ENCODE measurements at regions not wholly inside any gene's neighbourhood (a gene's known extent, or its start where the extent isn't known, plus 50 kb on each side); places are given as distances from the start of the nearest gene placed in this dataset.
"Not testable (repeated sequence)": the region's sequence is repeated elsewhere in the genome, so short reads cannot be mapped to it uniquely, and the experiment has no call there.

DNA sequence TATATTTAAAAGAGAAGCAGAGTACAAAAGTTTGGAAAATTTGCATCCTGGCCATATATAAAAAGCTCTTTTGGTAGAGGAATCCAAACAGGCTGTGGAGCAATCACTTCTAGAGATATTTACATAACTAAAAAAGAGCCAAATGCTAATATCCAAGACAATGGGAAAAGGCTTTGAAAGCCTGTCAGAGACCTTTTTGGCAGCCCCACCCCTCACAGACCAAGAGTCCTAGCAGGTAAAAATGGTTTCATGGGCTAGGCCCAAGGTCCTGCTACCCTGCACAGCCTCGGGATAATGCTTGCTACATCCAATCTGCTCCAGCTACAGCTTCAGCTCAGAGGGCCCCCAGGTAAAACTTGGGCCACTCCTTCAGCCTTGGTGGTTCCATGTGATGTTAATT lies 430.2 kb upstream of the KCND2 start:
- TF ChIP-seq, protein P1, sequence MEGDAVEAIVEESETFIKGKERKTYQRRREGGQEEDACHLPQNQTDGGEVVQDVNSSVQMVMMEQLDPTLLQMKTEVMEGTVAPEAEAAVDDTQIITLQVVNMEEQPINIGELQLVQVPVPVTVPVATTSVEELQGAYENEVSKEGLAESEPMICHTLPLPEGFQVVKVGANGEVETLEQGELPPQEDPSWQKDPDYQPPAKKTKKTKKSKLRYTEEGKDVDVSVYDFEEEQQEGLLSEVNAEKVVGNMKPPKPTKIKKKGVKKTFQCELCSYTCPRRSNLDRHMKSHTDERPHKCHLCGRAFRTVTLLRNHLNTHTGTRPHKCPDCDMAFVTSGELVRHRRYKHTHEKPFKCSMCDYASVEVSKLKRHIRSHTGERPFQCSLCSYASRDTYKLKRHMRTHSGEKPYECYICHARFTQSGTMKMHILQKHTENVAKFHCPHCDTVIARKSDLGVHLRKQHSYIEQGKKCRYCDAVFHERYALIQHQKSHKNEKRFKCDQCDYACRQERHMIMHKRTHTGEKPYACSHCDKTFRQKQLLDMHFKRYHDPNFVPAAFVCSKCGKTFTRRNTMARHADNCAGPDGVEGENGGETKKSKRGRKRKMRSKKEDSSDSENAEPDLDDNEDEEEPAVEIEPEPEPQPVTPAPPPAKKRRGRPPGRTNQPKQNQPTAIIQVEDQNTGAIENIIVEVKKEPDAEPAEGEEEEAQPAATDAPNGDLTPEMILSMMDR (conservative IDR thresholded peaks at IDR 0.05; ENCODE audit: low read depth), result no peak
- POLR2A ChIA-PET (ENCODE audit: low non-redundant PET), result no interaction called here
- H3K27ac ChIP-seq, result no peak overlapping the region
- peak; percentile 0 for DNase-seq (ENCODE audit: low spot score)
- CTCF ChIA-PET, result no interaction called here

DNA sequence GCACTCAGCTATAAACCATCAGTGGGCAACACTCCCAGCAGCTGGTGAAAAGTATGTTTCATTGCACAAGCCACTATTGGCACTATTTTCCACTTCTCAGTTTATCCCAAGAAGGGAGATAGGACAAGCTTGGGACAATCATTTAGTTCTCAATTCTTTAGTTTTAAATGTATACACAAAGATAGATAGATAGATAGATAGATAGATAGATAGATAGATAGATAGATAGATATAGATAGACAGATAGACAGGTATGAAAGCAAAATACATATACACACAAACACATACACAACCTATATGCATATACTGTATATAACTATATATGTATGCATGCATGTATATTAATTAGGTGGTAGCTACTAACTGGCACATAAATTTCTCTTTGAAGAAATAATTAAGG lies 411.6 kb upstream of the KCND2 start:
- TF ChIP-seq, protein P1 (conservative IDR thresholded peaks at IDR 0.05; ENCODE audit: low read depth), result no peak
- H3K27ac ChIP-seq, result no peak overlapping the region
- POLR2A ChIA-PET (ENCODE audit: low non-redundant PET), result no interaction called here
- CTCF ChIA-PET, result interaction anchor here (0.6 kb wide), 1 partner anchor 114 kb away, joined by 3 read pairs; no protein-coding TSS in a partner anchor
- no peak for DNase-seq (ENCODE audit: low spot score)

DNA sequence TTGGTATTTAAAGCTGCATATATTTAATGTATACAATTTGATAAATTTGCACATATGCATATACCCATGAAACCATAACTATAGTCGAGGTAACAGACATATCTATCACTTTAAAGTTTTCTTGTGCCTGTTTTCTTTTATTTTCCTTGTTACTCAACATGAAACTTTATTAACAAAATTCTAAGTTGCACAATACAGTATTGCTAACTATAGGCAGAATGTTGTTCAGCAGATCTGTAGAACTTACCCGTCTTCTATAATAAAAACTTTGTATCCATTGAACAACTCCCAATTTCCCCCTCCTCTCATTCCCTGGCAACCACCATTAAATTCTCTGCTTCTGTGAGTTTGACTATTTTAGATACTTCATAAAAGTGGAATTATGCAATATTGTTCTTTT lies 404.6 kb upstream of the KCND2 start:
- POLR2A ChIA-PET (ENCODE audit: low non-redundant PET), result no interaction called here
- no peak for DNase-seq (ENCODE audit: low spot score)
- no peak overlapping the region for H3K27ac ChIP-seq
- TF ChIP-seq, protein P1 (conservative IDR thresholded peaks at IDR 0.05; ENCODE audit: low read depth), result no peak
- CTCF ChIA-PET, result no interaction called here

DNA sequence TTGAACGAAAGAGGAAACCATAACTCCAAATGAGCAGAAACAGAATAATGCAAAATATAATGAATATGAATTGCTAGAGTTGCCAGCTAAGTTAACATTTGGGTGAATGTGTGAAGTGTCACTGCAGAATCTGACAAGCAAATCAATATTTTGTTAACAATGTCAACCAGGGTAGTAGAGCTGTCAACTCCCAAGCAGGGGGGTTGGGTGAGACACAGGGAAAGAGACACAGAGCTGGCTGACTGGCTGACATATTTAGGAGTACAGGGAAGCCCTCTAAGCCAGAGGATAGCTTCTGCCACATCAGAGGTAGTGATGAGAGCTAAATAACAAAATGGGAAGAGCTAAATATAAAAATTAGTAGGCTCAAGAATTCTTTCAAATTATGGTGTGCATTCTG lies 393.1 kb upstream of the KCND2 start:
- POLR2A ChIA-PET (ENCODE audit: low non-redundant PET), result no interaction called here
- TF ChIP-seq, protein P1 (conservative IDR thresholded peaks at IDR 0.05; ENCODE audit: low read depth), result no peak
- no peak overlapping the region for H3K27ac ChIP-seq
- CTCF ChIA-PET, result no interaction called here
- no peak for DNase-seq (ENCODE audit: low spot score)

DNA sequence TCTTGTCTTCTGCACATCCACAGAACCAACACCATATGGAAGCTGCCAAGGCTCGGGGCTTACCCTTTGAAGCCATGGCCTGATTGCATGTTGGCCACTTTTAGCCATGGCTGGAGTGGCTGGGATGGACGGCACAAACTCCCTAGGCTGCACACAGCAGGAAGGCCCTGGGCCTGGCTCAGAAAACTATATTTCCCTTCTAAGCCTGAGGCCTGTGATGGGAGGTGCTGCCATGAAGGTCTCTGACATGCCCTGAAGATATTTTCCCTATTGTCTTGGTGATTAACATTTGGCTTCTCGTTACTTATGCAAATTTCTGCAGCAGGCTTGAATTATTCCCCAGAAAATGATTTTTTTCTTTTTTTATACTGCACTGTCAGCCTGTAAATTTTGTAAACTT lies 387.0 kb upstream of the KCND2 start:
- POLR2A ChIA-PET (ENCODE audit: low non-redundant PET), result no interaction called here
- CTCF ChIA-PET, result no interaction called here
- H3K27ac ChIP-seq, result no peak overlapping the region
- no peak for DNase-seq (ENCODE audit: low spot score)
- TF ChIP-seq, protein P1 (conservative IDR thresholded peaks at IDR 0.05; ENCODE audit: low read depth), result no peak

DNA sequence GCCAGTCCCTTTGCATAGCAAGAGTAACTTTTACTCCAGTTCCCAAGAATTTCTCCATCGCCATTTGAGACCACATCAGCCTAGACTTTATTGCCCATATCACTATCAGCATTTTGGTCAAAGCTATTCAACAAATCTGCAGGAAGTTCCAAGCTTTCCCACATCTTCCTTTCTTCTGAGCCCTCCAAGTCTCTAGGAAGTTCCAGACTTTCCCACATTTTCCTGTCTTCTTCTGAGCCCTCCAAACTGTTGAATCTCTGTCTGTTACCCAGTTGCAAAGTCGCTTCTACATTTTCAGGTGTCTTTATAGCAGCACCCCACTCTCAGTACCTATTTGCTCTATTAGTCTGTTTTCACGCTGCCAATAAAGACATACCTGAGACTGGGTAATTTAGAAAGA lies 386.4 kb upstream of the KCND2 start:
- DNase-seq (ENCODE audit: low spot score); POLR2A ChIA-PET (ENCODE audit: low non-redundant PET); H3K27ac ChIP-seq; CTCF ChIA-PET: not testable (repeated sequence)

DNA sequence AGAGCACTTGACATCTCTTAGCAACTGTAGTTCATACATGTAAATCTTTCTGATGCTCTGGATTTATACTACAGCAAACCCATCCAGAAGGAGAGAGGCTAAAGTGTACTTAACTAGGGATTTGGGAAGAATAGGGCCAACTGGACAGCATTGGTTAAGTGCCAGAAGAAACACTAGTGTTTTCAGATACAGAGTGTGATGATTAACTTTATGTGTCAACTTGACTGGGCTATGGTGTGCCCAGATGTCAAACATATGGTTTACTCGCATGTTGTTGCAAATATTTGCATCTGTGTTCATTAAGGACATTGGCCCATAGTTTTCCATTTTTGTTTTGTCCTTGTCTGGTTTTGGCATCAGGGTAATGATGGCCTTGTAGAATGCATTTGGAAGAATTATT lies 384.7 kb upstream of the KCND2 start:
- ChIA-PET POLR2A (ENCODE audit: low non-redundant PET) (no interaction called here), CTCF (no interaction called here)
- no peak for DNase-seq (ENCODE audit: low spot score)
- no peak overlapping the region for H3K27ac ChIP-seq
- TF ChIP-seq, protein P1 (conservative IDR thresholded peaks at IDR 0.05; ENCODE audit: low read depth), result no peak

Data from RWPE1 (cell line).